Neural cell (in vitro differentiated cells): ENCODE measurements at regions not wholly inside any gene's neighbourhood (a gene's known extent, or its start where the extent isn't known, plus 50 kb on each side); places are given as distances from the start of the nearest gene placed in this dataset.

ENCODE experiments used
- H2AFZ ChIP-seq: fragments of 200-600, 300-800 bp; sonication (generic), shearing (Covaris generic); 2 replicates; pipeline ENCODE4 v1.6.0; 2014; ENCODE audit warnings: low read depth, mild to moderate bottlenecking, antibody characterized with exemption, low read length, moderate library complexity
- H3F3A ChIP-seq: fragments of 200-600 bp; shearing (Covaris generic); 2 replicates; pipeline ENCODE4 v1.6.1; 2016; ENCODE audit warnings: mild to moderate bottlenecking, moderate library complexity, mixed read lengths, antibody characterized with exemption, low read length; ENCODE audit not compliant: insufficient read depth, poor library complexity, severe bottlenecking
- H3K27ac ChIP-seq: fragments of 200-600, 300-800 bp; sonication (generic), shearing (Covaris generic); 2 replicates; pipeline ENCODE4 v1.5.1; 2014; ENCODE audit warnings: mild to moderate bottlenecking, low read length, moderate library complexity
- H3K27me3 ChIP-seq: fragments of 300-800, 200-600 bp; sonication (generic), shearing (Covaris generic); 2 replicates; pipeline ENCODE4 v1.6.0; 2014; ENCODE audit warnings: mild to moderate bottlenecking, low read depth, low read length, moderate library complexity; ENCODE audit not compliant: insufficient read depth
- H3K36me3 ChIP-seq: fragments of 300-800, 200-600 bp; sonication (generic), shearing (Covaris generic); 2 replicates; pipeline ENCODE4 v1.5.1; 2014; ENCODE audit warnings: mild to moderate bottlenecking, antibody characterized with exemption, low read length, moderate library complexity; ENCODE audit not compliant: insufficient read depth
- H3K4me2 ChIP-seq: fragments of 300-800, 200-600 bp; sonication (generic), shearing (Covaris generic); 2 replicates; pipeline ENCODE4 v1.6.0; 2014; ENCODE audit warnings: mild to moderate bottlenecking, low read length
- H3K4me3 ChIP-seq: fragments of 300-800, 200-600 bp; sonication (generic), shearing (Covaris generic); 2 replicates; pipeline ENCODE4 v1.5.1; 2014; ENCODE audit warnings: mild to moderate bottlenecking, low read length, moderate library complexity
- H3K79me2 ChIP-seq: fragments of 200-600 bp; shearing (Covaris generic); replicated peaks from 2 replicates; pipeline ENCODE4 v1.6.0; 2014; ENCODE audit warnings: mild to moderate bottlenecking, low read length, moderate library complexity; ENCODE audit not compliant: insufficient read depth
- H3K9ac ChIP-seq: fragments of 300-800, 200-600 bp; sonication (generic), shearing (Covaris generic); 2 replicates; pipeline ENCODE4 v1.6.1; 2016; ENCODE audit warnings: mild to moderate bottlenecking, low read length, mixed read lengths
- H3K9me2 ChIP-seq: fragments of 200-600 bp; shearing (Covaris generic); 2 replicates; pipeline ENCODE4 v1.6.1; 2016; ENCODE audit warnings: mild to moderate bottlenecking, low read length, mixed read lengths; ENCODE audit not compliant: insufficient read depth
- H3K9me3 ChIP-seq: fragments of 200-600, 300-800 bp; sonication (generic), shearing (Covaris generic); 2 replicates; pipeline ENCODE4 v1.6.1; 2016; ENCODE audit warnings: mild to moderate bottlenecking, mixed run types, low read length, moderate library complexity, mixed read lengths
- H4K20me1 ChIP-seq: fragments of 200-600 bp; shearing (Covaris generic); 2 replicates; pipeline ENCODE4 v1.6.1; 2016; ENCODE audit warnings: mild to moderate bottlenecking, mixed run types; ENCODE audit not compliant: insufficient read depth
- CTCF ChIP-seq: fragments of 450-650 bp; IDR thresholded peaks from 2 replicates; pipeline ENCODE4 v1.5.1; 2014; ENCODE audit warnings: antibody characterized with exemption, mild to moderate bottlenecking, moderate library complexity; ENCODE audit not compliant: poor library complexity, severe bottlenecking
- EP300 ChIP-seq: fragments of 450-650 bp; conservative IDR thresholded peaks from 2 replicates; pipeline ENCODE4 v1.6.1; 2014; ENCODE audit warnings: antibody characterized with exemption, mild to moderate bottlenecking, moderate library complexity; ENCODE audit not compliant: poor library complexity, severe bottlenecking
- EZH2 ChIP-seq: fragments of 200-600, 300-800 bp; shearing (Covaris generic), sonication (generic); IDR thresholded peaks from 2 replicates; pipeline ENCODE4 v1.6.1; 2014; ENCODE audit warnings: antibody characterized with exemption, low read length, borderline replicate concordance, mild to moderate bottlenecking; ENCODE audit not compliant: insufficient read depth, poor library complexity, severe bottlenecking
- MXI1 ChIP-seq: fragments of 450-650 bp; conservative IDR thresholded peaks from 2 replicates; pipeline ENCODE4 v1.6.1; 2014; ENCODE audit warnings: antibody characterized with exemption, mild to moderate bottlenecking; ENCODE audit not compliant: poor library complexity, severe bottlenecking
- POLR2AphosphoS5 ChIP-seq: IDR thresholded peaks from 2 replicates; pipeline ENCODE4 v1.6.1; 2012
- RAD21 ChIP-seq: fragments of 450-650 bp; conservative IDR thresholded peaks from 2 replicates; pipeline ENCODE4 v1.6.1; 2014; ENCODE audit warnings: antibody characterized with exemption, mild to moderate bottlenecking, moderate library complexity
- REST ChIP-seq: IDR thresholded peaks from 2 replicates; pipeline ENCODE4 v1.6.1; 2012; ENCODE audit warnings: borderline replicate concordance
- SMC3 ChIP-seq: fragments of 450-650 bp; conservative IDR thresholded peaks from 2 replicates; pipeline ENCODE4 v1.6.1; 2014; ENCODE audit warnings: antibody characterized with exemption, mild to moderate bottlenecking, moderate library complexity; ENCODE audit not compliant: poor library complexity
- TAF1 ChIP-seq: IDR thresholded peaks from 2 replicates; pipeline ENCODE4 v1.6.1; 2012; ENCODE audit warnings: low read depth

DNA sequence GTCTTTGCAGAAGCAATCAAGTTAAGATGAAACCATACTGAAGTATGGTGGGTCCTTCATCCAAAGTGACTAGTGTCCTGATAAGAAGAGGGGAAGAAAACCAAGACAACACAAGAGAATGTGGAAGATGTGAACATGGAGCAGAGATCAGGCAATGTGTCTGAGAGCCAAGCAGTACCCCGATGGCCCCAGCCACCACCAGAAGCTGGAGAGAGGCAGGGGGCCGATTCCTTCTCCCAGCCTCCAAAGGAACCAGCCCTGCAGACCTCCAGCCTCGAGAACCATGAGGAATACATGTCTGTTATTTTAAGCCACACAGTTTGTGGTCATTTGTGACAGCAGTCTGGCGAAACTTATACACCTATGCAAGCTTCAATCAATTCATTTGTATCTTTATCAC is 93.2 kb downstream of the IRS2 start:
- Histone ChIP-seq H3K9me2 (no peaks in the 10 kb centered on the region), H3F3A (no peaks in the 10 kb centered on the region), H3K36me3 (no peaks in the 10 kb centered on the region), H3K79me2 (no peaks in the 10 kb centered on the region), H3K4me3 (no peak overlapping the region), H2AFZ (no peak overlapping the region), H3K9me3 (no peaks in the 10 kb centered on the region), H3K9ac (no peak overlapping the region), H4K20me1 (no peaks in the 10 kb centered on the region), H3K27ac (no peak overlapping the region), H3K27me3 (no peaks in the 10 kb centered on the region), H3K4me2 (no peak overlapping the region)
- TF ChIP-seq CTCF (no peak), POLR2AphosphoS5 (no peak), REST (no peak), TAF1 (no peak), EZH2 (no peak), RAD21 (no peak)

DNA sequence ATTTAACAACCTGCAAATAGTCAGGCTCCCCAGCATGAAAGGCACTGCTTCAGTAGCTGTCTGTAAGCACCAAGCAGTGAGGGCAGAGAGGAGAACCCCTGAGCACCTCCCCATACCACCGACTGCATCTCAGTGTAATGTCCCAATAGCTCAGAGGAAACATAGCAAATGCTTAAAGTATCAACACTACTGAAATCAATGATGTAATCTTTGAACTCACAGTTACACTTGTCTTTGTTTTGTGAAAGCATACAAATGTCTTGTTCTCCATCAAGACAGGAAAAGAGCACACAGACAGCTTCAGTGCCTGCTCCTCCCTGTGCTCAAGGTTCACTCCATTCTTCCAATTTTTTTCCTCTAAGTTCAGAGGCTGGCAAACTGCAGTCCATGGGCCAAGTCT is 94.7 kb downstream of the IRS2 start:
- Histone ChIP-seq H4K20me1 (no peaks in the 10 kb centered on the region), H3F3A (no peaks in the 10 kb centered on the region), H3K9ac (no peak overlapping the region), H3K9me2 (no peaks in the 10 kb centered on the region), H3K36me3 (no peaks in the 10 kb centered on the region), H3K4me2 (no peak overlapping the region), H3K4me3 (no peak overlapping the region), H2AFZ (no peak overlapping the region), H3K27me3 (no peaks in the 10 kb centered on the region), H3K9me3 (no peaks in the 10 kb centered on the region), H3K27ac (no peak overlapping the region), H3K79me2 (no peaks in the 10 kb centered on the region)
- TF ChIP-seq EZH2, result no peak
- TF ChIP-seq TAF1, result no peak
- TF ChIP-seq POLR2AphosphoS5, result no peak
- no peak for TF ChIP-seq CTCF
- no peak for TF ChIP-seq RAD21
- TF ChIP-seq SMC3, result no peak
- TF ChIP-seq REST, result no peak
- TF ChIP-seq EP300, result no peak
- no peak for TF ChIP-seq MXI1
